GM12878 (cell line): ENCODE measurements at regions not wholly inside any gene's neighbourhood (a gene's known extent, or its start where the extent isn't known, plus 50 kb on each side); places are given as distances from the start of the nearest gene placed in this dataset.

Experiments used
- ATAC-seq: fragments of 200-7000 bp; cut with Tn5 transposase; 3 replicates; pipeline ENCODE4 v1.9.1; 2020; ENCODE audit warnings: mild to moderate bottlenecking, moderate library complexity
- BruUV-seq: library from RNA; stranded (reverse); fragments of 400-500 nt; replicated peaks from 2 replicates; lab custom pipeline; 2021; lab: Mats Ljungman, UMichigan
- CTCF ChIA-PET: fragments of 300-600 bp; sonication (Branson Sonifier 250); formaldehyde crosslinking; extraction: SDS; loops from one replicate; lab custom pipeline; 2021; ENCODE audit warnings: inconsistent platforms; lab: Yijun Ruan, JAX
- POLR2A ChIA-PET: fragments of 350-600 bp; formaldehyde crosslinking; extraction: SDS; loops from one replicate; lab custom pipeline; 2021; ENCODE audit warnings: inconsistent platforms; lab: Charles Lee
- RAD21 ChIA-PET: fragments of 300-600 bp; sonication (Branson Sonifier 250); formaldehyde crosslinking; loops from one replicate; lab custom pipeline; 2023; ENCODE audit warnings: antibody characterized with exemption; ENCODE audit not compliant: unreplicated experiment; lab: Charles Lee
- SMC1A ChIA-PET: fragments of 300-600 bp; sonication (Branson Sonifier 250); formaldehyde crosslinking; loops from one replicate; lab custom pipeline; 2023; ENCODE audit not compliant: unreplicated experiment, uncharacterized antibody; lab: Charles Lee
- DNase-seq: peaks from one replicate; pipeline ENCODE4 v3.0.0-alpha.2; 2011; ENCODE audit warnings: low read depth, low spot score
- FAIRE-seq: peaks from 3 replicates; lab custom pipeline; 2011; peaks lifted over from hg19 to GRCh38; lab: Jason Lieb, UNC
- H2AFZ ChIP-seq: 2 replicates; pipeline ENCODE4 v1.6.0; 2011; ENCODE audit warnings: low read depth, low read length, control low read depth; ENCODE audit not compliant: control insufficient read depth
- H3K27ac ChIP-seq: 2 replicates; pipeline ENCODE4 v1.5.1; 2011; ENCODE audit warnings: control low read depth; ENCODE audit not compliant: control insufficient read depth, insufficient read depth
- H3K27me3 ChIP-seq, 2 experiments: replicated peaks in 1 of 2; 2 replicates each; pipeline versions ENCODE4 v1.6.0 to v1.6.1; 2011; ENCODE audit warnings: low read length in 1 of 2; ENCODE audit not compliant: control insufficient read depth in 2 of 2, insufficient read depth in 2 of 2
- H3K36me3 ChIP-seq, 2 experiments: 2 replicates each; pipeline ENCODE4 v1.5.1; 2011; ENCODE audit warnings: low read length in 1 of 2; ENCODE audit not compliant: control insufficient read depth in 2 of 2, insufficient read depth in 2 of 2
- H3K4me1 ChIP-seq: 2 replicates; pipeline ENCODE4 v1.6.1; 2011; ENCODE audit warnings: mild to moderate bottlenecking, low read length, moderate library complexity, mixed read lengths; ENCODE audit not compliant: control insufficient read depth, insufficient read depth
- H3K4me2 ChIP-seq: 2 replicates; pipeline ENCODE4 v1.6.0; 2011; ENCODE audit warnings: control low read depth; ENCODE audit not compliant: control insufficient read depth, insufficient read depth
- H3K4me3 ChIP-seq: fragments of 200-600 bp; sonication (generic); 2 replicates; pipeline ENCODE4 v1.5.1; 2016
- H3K79me2 ChIP-seq: 2 replicates; pipeline ENCODE4 v1.6.0; 2011; ENCODE audit warnings: low read length; ENCODE audit not compliant: control insufficient read depth, insufficient read depth
- H3K9ac ChIP-seq: 2 replicates; pipeline ENCODE4 v1.8.0; 2011; ENCODE audit warnings: low read length, control low read depth, mixed read lengths; ENCODE audit not compliant: control insufficient read depth, insufficient read depth
- H3K9me3 ChIP-seq: replicated peaks from 3 replicates; pipeline ENCODE4 v1.5.1; 2011; ENCODE audit warnings: mild to moderate bottlenecking, low read length; ENCODE audit not compliant: control insufficient read depth, insufficient read depth
- H4K20me1 ChIP-seq: 2 replicates; pipeline ENCODE4 v1.6.0; 2011; ENCODE audit not compliant: control insufficient read depth, insufficient read depth
- BCL3 ChIP-seq: IDR thresholded peaks from 2 replicates; pipeline ENCODE4 v1.6.1; 2011; ENCODE audit warnings: borderline replicate concordance, low read depth, mild to moderate bottlenecking, moderate library complexity, low read length; ENCODE audit not compliant: insufficient read depth, poor library complexity, severe bottlenecking
- CREB1 ChIP-seq: IDR thresholded peaks from 2 replicates; pipeline ENCODE4 v1.6.1; 2012; ENCODE audit warnings: low read depth, mild to moderate bottlenecking, inconsistent platforms
- DPF2 ChIP-seq: fragments of 450-650 bp; IDR thresholded peaks from 2 replicates; pipeline ENCODE4 v1.6.1; 2017; ENCODE audit warnings: mild to moderate bottlenecking
- EZH2 ChIP-seq: IDR thresholded peaks from 2 replicates; pipeline ENCODE4 v1.6.1; 2012; ENCODE audit warnings: low read depth, mild to moderate bottlenecking, control low read depth, inconsistent platforms, low read length, borderline replicate concordance; ENCODE audit not compliant: control insufficient read depth
- FOXM1 ChIP-seq: IDR thresholded peaks from 2 replicates; pipeline ENCODE4 v1.6.1; 2012; ENCODE audit warnings: low read depth, mild to moderate bottlenecking, inconsistent platforms, low read length, moderate library complexity
- MLLT1 ChIP-seq: fragments of 450-650 bp; IDR thresholded peaks from 2 replicates; pipeline ENCODE4 v1.6.1; 2016; ENCODE audit warnings: mild to moderate bottlenecking
- MYC ChIP-seq: IDR thresholded peaks from 2 replicates; pipeline ENCODE4 v1.6.1; 2011; ENCODE audit warnings: mild to moderate bottlenecking, low read length, moderate library complexity, inconsistent platforms; ENCODE audit not compliant: insufficient read depth, insufficient replicate concordance, insufficient read length, severe bottlenecking
- NBN ChIP-seq: fragments of 450-650 bp; IDR thresholded peaks from 2 replicates; pipeline ENCODE4 v1.6.1; 2016
- RB1 ChIP-seq: fragments of 450-650 bp; formaldehyde crosslinking; IDR thresholded peaks from 2 replicates; pipeline ENCODE4 v1.6.1; 2017; ENCODE audit warnings: mild to moderate bottlenecking, borderline replicate concordance
- TAF1 ChIP-seq: IDR thresholded peaks from 2 replicates; pipeline ENCODE4 v1.6.1; 2011; ENCODE audit warnings: mild to moderate bottlenecking, low read depth, low read length, borderline replicate concordance
- TCF7 ChIP-seq: IDR thresholded peaks from 2 replicates; pipeline ENCODE4 v1.6.1; 2014; ENCODE audit warnings: antibody characterized with exemption, borderline replicate concordance
- ZBTB4 ChIP-seq: fragments of 450-650 bp; formaldehyde crosslinking; IDR thresholded peaks from 2 replicates; pipeline ENCODE4 v1.4.0; 2022; ENCODE audit warnings: mild to moderate bottlenecking, moderate library complexity
- ZNF217 ChIP-seq: fragments of 450-650 bp; IDR thresholded peaks from 2 replicates; pipeline ENCODE4 v1.6.1; 2017; ENCODE audit warnings: antibody characterized with exemption, mild to moderate bottlenecking
- ZNF274 ChIP-seq: IDR thresholded peaks from one replicate; pipeline ENCODE4 v1.8.0; 2011; ENCODE audit not compliant: insufficient read length, insufficient read depth
- WGBS: methylation state at CpG from one replicate; pipeline ENCODE4 v1.1.6; 2016; ENCODE audit warnings: low lambda C conversion rate; ENCODE audit not compliant: insufficient replicate concordance, insufficient coverage; ENCODE audit errors: missing lambda C conversion rate; 5-methylcytosine and 5-hydroxymethylcytosine counted together
- in situ Hi-C: fragments of 300-500 bp; cut with MboI; formaldehyde crosslinking; loops from 9 replicates; pipeline ENCODE4 v1.14.3; 2018; ENCODE audit warnings: mixed read lengths
- intact Hi-C: fragments of 100-400 bp; cut with micrococcal nuclease; formaldehyde crosslinking; loops from one replicate; pipeline ENCODE4 v1.14.2; 2022; ENCODE audit not compliant: unreplicated experiment
- TF ChIP-seq, protein P1 (sequence below): IDR thresholded peaks from 2 replicates; pipeline ENCODE4 v1.6.1; 2011; ENCODE audit warnings: mild to moderate bottlenecking, low read depth, low read length, moderate library complexity; ENCODE audit not compliant: insufficient replicate concordance

DNA sequence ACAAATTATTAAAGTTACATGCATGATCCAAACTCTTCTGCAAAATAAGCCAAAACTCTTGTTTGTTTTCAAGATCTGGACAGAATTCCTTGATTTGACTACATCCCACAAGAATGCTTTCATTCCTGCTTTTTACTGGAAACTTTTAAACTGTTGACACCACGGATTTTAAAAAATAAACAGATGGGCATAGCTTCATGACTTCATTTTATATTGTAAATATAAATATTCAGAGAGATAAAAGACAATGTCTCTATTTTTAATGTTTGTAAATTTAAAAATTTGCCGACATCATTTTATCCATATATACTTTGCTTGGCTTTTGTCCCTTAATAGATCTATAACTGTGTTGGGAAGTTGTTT is 134.3 kb upstream of the DCN start:
- Histone ChIP-seq H3K4me3 (no peak overlapping the region), H3K9me3 (no peaks in the 10 kb centered on the region), H3K27me3 (no peaks in the 10 kb centered on the region), H3K4me2 (no peak overlapping the region), H4K20me1 (no peaks in the 10 kb centered on the region), H3K27ac (no peak overlapping the region), H3K79me2 (no peaks in the 10 kb centered on the region), H3K9ac (no peak overlapping the region), H3K36me3 (no peaks in the 10 kb centered on the region), H2AFZ (no peak overlapping the region), H3K4me1 (no peaks in the 10 kb centered on the region)
- ChIA-PET POLR2A (no interaction called here), RAD21 (interaction anchor here (1.7 kb wide), 1 partner anchor 337 kb away, joined by 3 read pairs; no protein-coding TSS in a partner anchor), CTCF (interaction anchor here (1.4 to 5.3 kb wide), 2 partner anchors 9 to 11 kb away, joined by 4 to 24 read pairs; no protein-coding TSS in a partner anchor), SMC1A (no interaction called here)
- WGBS = 22% methylated on average over 2 of the region's 2 CpGs
- in situ Hi-C loops (no loop called here), intact Hi-C loops (no loop called here)
- FAIRE-seq (no peak), ATAC-seq (no peak), DNase-seq (no peak)
- no TSS peak for BruUV-seq
- TF ChIP-seq DPF2 (no peak), FOXM1 (no peak), ZBTB4 (CRISPR knock-in tag) (no peak), ZNF274 (no peak), BCL3 (no peak), TAF1 (no peak), NBN (no peak), RB1 (no peak), EZH2 (no peak), MLLT1 (no peak), CREB1 (no peak), TCF7 (no peak), MYC (no peak), ZNF217 (no peak)
- TF ChIP-seq, protein P1, sequence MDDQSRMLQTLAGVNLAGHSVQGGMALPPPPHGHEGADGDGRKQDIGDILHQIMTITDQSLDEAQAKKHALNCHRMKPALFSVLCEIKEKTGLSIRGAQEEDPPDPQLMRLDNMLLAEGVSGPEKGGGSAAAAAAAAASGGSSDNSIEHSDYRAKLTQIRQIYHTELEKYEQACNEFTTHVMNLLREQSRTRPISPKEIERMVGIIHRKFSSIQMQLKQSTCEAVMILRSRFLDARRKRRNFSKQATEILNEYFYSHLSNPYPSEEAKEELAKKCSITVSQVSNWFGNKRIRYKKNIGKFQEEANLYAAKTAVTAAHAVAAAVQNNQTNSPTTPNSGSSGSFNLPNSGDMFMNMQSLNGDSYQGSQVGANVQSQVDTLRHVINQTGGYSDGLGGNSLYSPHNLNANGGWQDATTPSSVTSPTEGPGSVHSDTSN = no peak
